Forelimb muscle (tissue), 1 donor: ENCODE measurements at regions not wholly inside any gene's neighbourhood (a gene's known extent, or its start where the extent isn't known, plus 50 kb on each side); places are given as distances from the start of the nearest gene placed in this dataset.
"Not testable (repeated sequence)": the region's sequence is repeated elsewhere in the genome, so short reads cannot be mapped to it uniquely, and the experiment has no call there.

Experiments
- DNase-seq: peaks from one replicate; pipeline ENCODE4 v3.0.0-alpha.2; 2013; ENCODE audit warnings: low read depth

- DNase-seq: no peak
Measured at GRCh38 chr10:45515630-45516029, 141.6 kb downstream of the ALOX5 start.

DNA sequence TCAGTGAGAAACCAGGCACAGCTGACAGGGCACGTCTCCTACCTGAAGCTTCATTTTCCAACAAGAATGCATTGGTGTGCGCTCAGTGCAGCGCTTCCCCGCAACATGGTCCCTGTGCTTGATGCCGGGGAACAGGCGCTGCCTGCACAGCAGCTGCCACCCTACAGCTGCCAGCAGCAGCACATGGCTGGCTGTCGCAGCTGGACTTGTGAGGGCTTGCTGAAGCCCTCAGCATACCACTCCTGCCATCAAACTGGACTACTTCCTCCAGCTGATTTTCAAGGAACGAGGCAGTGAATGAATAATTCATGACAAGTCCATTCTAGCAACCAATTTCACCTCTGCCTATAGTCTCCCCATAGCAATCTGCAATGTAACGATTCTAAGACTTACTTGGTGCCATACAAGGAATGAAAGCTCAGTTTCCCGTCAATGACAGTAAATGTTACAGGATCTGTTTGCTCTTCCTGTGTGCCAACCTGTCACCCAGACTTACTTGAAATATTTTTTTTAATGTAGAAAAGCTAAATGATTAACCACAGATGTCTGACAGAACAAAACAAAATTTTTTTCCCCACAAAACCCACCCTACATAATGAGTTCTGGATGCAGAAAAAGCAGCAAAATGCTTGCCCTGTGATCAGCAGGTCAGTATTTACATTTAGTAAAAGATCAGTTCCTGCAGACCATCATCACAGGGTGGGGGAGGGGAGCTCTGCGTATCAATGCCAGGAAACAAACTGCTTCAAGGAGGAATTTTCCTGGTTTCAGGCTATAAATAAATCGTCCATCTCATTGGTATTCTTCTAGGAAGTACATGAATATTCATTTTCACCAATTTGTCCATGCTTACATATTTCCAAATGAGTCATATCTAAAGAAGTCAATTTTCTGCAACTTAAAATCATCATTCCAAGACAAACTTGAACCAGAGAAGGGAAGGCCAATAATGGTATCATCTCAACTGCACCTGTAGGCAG lies 140.6 kb downstream of the ALOX5 start:
- DNase-seq: peak; percentile 19

DNA sequence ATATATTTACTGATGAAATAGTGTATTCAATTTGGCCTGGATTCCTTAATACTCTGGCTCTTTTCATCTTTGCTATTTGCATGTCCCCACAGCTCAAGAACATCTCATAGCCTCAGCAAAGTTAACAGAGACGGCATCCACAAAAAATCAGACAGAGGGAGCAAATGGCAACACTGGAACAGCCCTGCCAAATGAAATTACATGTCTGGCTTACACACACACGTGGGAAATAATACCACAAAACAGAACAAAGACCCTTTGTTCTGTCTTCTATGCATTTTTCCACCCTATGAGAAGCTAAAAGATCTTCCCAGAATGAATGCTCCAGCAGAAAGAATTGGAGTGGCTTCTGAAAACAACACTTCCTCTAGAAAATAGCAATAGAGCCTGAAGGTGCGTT lies 139.5 kb downstream of the ALOX5 start:
- DNase-seq: no peak

GRCh38 chr10:45511926-45512325 lies 137.9 kb downstream of the ALOX5 start:
- DNase-seq: not testable (repeated sequence)

DNA sequence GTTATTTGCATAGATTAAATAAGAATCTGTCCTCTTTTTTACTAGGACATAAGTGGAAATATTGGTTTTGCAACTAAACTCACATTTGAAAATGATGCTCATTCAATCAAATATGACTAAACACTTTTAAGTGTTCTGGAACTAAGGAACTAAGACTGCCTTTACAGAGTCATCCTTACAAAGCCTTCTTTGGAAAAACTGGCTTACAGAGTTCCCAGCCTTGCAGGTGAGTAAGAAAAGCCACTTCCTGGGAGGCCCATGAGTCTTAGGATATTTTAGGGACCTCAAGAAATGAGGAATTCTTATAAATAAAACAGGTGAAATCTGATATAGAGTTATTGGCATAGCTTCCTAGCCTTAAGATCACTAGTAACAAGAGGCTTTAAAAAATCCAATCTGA lies 135.5 kb downstream of the ALOX5 start:
- no peak for DNase-seq

GRCh38 chr10:45505311-45505710 lies 131.3 kb downstream of the ALOX5 start:
- DNase-seq: no peak

- no peak for DNase-seq
Measured at GRCh38 chr10:45502458-45502857, 128.4 kb downstream of the ALOX5 start.

DNA sequence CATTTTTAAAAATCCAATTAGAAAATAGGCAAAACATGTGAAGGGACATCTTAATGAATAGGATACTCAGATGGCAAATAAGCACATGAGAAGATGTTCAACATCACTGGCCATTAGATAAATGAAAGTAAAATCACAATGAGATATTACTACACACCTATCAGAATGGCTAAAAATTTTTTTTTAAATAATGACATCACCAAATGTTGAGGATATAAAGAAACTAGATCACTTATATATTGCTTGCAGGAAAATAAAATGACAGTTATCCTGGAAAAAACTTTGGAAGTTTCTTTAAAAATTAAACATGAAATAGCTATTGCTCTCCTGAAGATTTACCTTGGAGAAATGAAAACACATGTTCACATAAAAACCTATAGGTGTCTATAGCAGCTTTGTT lies 127.8 kb downstream of the ALOX5 start:
- no peak for DNase-seq

- DNase-seq: no peak
Measured at GRCh38 chr10:45500798-45501197, 126.8 kb downstream of the ALOX5 start.

DNA sequence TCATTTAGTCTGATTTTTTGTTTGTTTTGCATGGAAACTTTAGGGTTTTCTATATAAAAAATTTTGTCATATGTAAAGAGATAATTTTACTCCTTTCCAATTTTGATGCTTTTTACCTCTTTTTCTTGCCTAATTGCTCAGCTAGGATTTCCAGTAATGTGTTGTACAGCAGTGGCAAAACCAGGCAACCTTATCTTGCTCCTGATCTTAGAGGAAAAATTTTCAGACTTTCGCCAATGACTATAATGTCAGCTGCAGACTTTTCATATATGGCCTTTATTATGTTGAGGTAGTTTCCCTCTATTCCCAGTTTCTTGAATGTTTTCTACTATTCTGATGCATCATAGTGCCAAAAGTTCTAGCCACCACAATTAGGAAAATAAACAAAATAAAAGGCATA lies 126.3 kb downstream of the ALOX5 start:
- DNase-seq: no peak

- no peak for DNase-seq
Measured at GRCh38 chr10:45495438-45496152, 121.6 kb downstream of the ALOX5 start.
